MM.1S (cell line): ENCODE measurements at regions not wholly inside any gene's neighbourhood (a gene's known extent, or its start where the extent isn't known, plus 50 kb on each side); places are given as distances from the start of the nearest gene placed in this dataset.

Source experiments
- CTCF ChIP-seq: fragments of 300-600 bp; sonication (generic); IDR thresholded peaks from 2 replicates; pipeline ENCODE4 v1.5.1; 2016; ENCODE audit warnings: antibody characterized with exemption, low read length, mixed read lengths
- EZH2phosphoT487 ChIP-seq: fragments of 300-600 bp; sonication (generic); IDR thresholded peaks from 2 replicates; pipeline ENCODE4 v1.6.1; 2018; ENCODE audit warnings: antibody characterized with exemption, low read length

GRCh38 chr19:29364224-29364726, 151.3 kb upstream of the UQCRFS1 start:
- no peak for TF ChIP-seq CTCF
- TF ChIP-seq EZH2phosphoT487, result no peak
